ENCODE measurements at regions not wholly inside any gene's neighbourhood (a gene's known extent, or its start where the extent isn't known, plus 50 kb on each side); places are given as distances from the start of the nearest gene placed in this dataset.
"Not testable (repeated sequence)": the region's sequence is repeated elsewhere in the genome, so short reads cannot be mapped to it uniquely, and the experiment has no call there.

- DNase-seq = no peak
Measured at GRCh38 chr10:65219444-65219843, 1698.2 kb downstream of the REEP3 start.

DNA sequence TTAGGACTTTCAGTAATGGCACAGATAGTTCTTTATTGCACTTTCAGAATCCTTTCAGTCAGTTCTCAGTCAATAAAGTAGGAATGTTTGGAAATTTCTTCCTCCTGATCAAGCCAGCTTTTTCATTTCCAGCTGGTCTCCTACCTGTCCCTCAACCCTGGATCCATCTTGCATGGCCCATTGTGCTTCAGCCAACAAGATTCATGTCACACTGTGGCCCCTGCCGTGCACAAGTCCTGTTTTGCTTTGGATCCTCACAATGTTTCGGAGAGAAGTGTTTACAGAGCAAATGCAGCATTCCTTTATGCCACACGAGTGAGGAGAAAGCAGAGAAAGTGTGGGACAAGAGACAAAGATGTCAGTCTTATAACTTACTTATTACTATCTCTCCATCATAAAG is 1694.7 kb upstream of the LRRTM3 start:
- no peak for DNase-seq

DNA sequence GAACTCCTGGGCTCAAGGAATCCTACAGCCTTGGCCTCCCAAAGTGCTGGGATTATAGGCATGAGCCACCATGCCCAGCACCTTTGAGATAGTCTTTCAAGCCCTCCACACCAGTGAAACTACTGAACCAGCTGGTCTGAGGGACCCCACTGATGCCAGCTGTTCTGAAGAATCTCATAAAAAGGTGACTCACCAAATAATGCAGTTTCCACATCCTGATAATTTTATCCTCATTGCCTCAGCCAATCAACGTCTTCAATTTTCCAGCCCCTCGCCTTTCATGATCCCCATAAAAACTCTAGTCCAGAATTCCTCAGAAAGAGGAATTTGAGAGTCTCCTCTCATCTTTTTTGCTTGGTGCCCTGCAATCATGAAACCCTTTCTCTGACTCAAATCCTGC is 1691.6 kb upstream of the LRRTM3 start:
- DNase-seq = no peak

DNA sequence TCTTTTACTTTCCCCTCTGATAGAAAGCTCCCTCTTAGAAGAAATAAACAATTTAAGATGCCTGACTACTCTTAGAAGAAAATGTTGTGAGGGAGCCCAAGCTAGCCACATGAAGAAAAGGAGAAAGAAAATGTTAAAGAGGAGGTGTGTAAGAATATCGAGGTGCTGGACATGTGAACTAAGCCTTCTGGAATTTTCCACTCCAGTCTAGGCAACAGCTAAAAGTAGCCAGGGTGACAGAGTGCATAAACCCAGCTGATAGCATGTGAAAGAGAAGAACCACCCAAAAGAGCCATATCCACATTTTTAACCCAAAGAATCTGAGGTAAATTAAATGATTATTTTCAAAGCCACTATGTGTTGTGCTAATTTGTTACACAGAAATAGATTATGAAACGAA is 1690.6 kb upstream of the LRRTM3 start:
- no peak for DNase-seq

- no peak for DNase-seq
Measured at GRCh38 chr10:65235846-65236245, 1690.0 kb upstream of the LRRTM3 start.

DNA sequence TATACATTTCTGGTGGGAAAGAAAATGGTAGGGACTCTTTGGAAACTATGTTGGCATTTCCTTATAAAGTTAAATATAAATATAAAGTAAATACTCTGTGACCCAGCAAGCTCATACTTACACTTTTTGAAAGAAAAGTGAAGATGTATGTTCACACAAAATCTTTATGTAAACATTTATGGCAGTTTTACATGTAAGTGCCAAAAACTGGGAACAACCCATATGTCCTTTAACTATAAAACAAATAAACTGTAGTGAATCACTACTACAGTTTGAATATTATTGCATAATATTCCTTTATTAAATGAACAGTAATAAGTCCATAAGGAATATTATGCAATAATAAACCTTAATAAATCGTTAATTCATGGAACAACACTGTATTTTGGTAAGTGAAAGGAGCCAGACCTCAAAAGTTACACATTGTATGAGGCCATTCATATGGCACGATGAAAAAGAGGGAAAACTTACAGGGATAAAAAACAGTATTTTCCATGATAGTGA is 1660.3 kb upstream of the LRRTM3 start:
- DNase-seq = no peak

GRCh38 chr10:65269551-65269950 is 1656.3 kb upstream of the LRRTM3 start:
- DNase-seq = not testable (repeated sequence)

DNA sequence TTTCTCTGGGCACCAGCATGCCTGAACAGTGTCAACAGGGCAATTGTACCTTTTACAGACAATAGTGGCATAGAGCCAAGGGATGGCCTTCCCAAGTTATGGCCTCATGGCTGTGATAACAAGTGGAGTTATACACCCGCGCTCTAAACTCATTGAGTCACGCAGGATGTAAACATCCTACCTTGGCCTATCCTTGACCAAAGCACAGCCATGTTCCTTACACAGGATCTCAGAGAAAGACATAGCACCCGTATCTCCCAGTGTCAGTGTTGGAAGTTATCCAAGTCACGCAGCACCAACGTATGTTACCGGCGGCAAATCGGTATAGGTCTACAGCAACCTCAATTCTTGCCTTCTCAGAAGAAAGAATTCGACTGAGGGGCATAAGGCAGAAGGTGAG is 1654.9 kb upstream of the LRRTM3 start:
- no peak for DNase-seq

- no peak for DNase-seq
Measured at GRCh38 chr10:65273115-65273514, 1652.7 kb upstream of the LRRTM3 start.

DNA sequence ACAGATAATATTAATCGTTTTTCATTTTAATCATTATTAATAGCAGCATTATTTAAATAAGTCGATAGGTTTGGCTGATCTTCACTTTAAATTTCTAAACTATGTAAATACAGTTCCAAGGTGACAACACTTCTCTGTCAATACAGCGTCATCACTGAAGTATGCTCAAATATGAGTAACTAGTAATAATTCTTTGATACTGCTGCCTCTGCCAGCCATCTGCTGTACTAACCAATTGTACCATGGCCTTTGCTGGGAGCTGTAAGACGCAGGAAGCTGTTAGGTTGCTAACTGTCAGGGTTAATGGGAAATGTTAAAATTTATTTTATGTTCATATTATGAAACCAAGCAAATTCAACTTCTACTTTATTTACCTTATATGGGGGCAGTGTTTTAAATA is 1650.5 kb upstream of the LRRTM3 start:
- DNase-seq = no peak

DNA sequence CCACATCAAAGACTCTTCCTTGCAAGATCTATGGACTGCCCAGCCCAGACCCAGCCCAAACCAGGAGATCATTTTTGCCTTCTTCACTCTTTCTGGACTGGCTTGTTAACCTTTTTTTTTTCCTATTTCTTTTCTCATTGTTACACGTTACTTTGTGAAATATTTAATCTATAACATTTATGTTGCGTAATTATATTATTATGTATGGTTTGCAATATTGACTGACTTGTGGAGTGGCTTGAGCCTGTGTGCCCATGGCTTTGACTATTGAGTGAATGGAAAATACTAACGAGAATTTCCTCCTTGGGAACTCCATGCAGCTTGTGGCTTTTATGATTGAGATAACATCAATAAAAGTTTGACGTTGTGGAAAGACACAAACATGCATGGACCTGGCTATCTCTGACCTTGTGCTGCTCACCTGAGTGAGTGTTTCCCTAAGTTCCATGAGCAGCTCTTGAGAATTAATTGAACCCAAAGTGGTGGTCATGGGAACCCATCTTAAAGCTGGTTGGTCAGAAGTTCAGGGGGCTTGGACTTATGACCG is 1641.3 kb upstream of the LRRTM3 start:
- DNase-seq = no peak

DNA sequence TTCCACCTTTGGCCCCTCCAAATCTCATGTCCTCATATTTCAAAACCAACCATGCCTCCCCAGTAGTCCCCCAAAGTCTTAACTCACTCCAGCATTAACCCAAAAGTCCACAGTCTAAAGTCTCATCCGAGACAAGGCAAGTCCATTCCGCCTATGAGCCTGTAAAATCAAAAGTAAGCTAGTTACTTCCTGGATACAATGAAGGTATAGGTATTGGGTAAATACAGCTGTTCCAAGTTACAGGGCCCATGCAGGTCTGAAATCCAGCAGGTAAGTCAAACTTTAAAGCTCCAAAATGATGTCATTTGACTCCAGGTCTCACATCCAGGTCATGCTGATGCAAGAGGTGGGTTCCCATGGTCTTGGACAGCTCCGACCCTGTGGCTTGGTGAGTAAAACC is 1640.1 kb upstream of the LRRTM3 start:
- not testable (repeated sequence) for DNase-seq

GRCh38 chr10:65291286-65291685 is 1634.5 kb upstream of the LRRTM3 start:
- no peak for DNase-seq

DNA sequence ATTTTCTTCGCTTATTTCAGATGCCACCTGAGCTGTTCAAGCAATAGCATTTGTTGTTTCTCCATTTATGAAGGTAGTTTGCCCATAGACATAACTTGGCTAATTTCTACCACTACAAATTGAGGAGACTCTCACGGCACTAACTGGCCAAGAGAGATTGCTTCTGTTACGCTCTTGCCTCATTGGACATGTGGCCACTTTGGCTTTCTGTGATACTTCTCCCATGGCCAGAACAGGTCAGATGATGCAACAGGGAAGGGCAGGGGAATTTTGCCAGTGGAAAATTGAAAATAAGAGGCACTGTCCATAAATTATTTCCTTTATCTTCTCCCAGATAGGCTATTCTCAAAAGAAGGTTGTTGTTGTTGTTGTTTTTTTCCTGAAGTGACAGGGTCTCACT is 1633.3 kb upstream of the LRRTM3 start:
- no peak for DNase-seq

- DNase-seq = no peak
Measured at GRCh38 chr10:65294329-65294728, 1631.5 kb upstream of the LRRTM3 start.

DNA sequence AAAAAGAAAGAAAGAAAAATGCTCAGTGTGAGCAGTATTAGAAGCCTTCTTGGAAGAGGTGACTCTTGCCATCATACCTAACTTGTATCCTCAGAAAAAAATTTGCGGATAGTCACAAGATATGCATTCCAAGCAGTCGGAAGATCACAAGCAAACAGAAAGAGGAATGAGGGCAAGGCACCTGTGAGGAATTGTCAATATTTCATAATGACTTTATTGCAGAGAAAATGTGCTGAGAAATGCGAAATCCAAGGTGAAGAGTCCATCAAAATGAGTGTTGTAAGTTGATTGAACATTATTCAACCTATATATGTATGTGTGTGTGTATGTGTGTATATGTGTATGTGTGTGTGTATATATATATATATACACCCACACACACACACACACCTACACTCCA is 1624.7 kb upstream of the LRRTM3 start:
- no peak for DNase-seq

DNA sequence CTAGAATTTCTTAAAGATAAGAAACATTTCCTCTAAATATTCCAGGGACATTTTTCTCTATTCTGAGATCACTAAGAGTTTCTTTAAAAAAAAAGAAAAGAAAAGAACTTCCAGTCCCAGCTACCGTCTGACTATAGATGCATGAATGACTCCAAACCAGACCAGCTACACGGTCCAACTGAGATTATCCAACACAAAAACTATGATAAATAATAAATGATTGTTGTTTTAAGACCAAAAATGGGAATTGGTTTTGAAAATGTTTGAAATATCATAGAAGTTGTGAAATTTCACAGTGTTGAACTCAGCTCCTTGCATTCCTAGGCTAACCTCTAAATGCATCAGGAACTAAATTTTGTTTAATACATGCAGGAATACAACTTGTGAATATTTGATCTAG is 1619.6 kb upstream of the LRRTM3 start:
- no peak for DNase-seq

GRCh38 chr10:65312876-65313275 is 1613.0 kb upstream of the LRRTM3 start:
- DNase-seq = no peak

DNA sequence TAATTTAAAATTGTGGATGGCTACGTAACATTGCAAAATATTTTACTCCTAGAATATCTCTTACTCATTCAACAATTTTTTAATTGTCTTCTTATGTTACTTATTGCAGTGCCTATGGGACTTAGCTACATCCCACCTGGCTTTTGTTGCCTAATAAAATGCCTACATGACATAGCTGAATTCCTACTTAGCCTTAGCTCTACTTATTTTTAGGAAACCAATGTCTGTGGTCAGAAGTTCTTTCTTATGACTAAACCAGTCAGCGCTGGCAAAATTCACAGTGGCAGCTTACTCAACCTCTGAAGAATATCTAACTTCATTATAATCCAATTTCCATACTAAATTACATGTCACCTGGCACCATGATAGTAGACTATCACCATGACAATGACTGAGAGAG is 1612.4 kb upstream of the LRRTM3 start:
- DNase-seq = no peak

DNA sequence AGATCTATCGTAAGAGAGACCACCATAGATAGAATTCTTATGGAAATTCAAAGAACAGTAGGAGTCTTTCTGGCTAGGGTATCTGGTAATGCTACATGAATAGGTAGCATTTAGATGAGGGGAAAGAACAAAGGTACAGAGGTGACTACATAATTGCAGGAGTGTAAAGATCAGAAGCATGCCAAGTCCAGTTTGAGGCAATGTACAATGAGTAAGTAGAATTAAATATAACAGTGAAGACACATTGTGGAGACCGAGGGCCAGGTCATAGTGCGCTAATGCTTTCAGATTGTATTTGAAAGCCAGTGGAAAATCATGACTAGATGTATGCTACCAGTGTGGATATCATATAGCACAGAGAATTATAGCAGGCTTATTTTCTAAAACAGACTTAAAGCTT is 1611.6 kb upstream of the LRRTM3 start:
- no peak for DNase-seq

GRCh38 chr10:65319493-65319892 is 1606.3 kb upstream of the LRRTM3 start:
- DNase-seq = no peak

DNA sequence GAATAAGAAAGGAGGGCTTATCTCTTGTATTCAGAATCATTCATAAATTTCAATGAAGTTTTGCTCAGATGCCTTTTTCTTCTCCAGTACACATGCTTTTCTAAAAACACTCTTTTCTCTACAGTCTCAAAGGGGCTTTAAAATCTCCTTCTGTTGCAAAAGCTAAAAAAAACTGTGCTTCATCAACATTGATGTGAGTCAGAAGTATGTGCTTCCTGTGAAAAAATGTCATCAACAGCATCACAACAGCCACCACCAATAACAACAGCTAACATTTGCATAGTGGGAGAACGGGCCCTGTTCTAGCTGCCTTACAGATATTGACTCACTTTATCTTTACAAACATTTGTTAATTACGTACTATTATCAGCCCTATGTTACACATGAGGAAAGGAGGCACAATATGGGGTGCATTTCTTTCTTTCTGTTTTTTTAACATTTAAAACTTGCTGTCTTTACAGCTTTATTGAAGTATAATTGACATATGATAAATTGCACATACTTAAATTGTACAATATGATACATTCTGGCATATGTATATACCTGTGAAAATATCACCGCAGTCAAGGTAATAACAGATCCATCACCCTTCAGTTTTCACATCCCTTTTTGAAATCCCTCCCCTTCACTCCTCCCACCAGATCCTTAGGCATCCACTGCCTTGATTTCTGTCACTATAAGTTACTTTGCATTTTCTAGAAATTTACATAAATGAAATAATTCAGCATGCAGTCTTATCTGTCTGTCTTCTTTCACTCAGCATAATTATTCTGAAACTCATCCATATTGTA is 1605.4 kb upstream of the LRRTM3 start:
- DNase-seq = no peak

GRCh38 chr10:65323802-65324201 is 1602.0 kb upstream of the LRRTM3 start:
- DNase-seq = no peak

DNA sequence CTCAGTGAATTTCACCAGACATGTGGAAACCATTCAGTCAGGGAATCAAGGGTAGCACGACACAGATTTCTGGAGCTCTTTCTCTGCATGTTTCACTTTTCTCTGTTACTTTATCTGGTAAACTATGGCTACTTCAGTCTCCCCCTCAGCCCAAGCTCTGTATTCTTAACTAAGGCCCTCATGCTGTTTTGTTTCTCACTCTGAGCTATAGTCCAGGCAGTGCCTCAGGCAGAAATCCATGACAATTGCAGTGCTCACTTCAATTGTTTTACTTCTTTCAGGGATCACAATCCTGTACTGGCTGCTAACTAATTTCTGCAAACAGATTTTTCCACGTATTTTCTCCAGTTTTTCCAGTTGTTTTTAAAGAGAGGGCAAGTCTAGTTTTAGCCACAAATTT is 1599.9 kb upstream of the LRRTM3 start:
- no peak for DNase-seq

- DNase-seq = no peak
Measured at GRCh38 chr10:65328486-65328885, 1597.3 kb upstream of the LRRTM3 start.
